Smooth muscle cell (in vitro differentiated cells): ENCODE measurements at regions not wholly inside any gene's neighbourhood (a gene's known extent, or its start where the extent isn't known, plus 50 kb on each side); places are given as distances from the start of the nearest gene placed in this dataset.

Source experiments
- DNase-seq: peaks from one replicate; lab custom pipeline; 2025; ENCODE audit not compliant: unreplicated experiment; lab: John Stamatoyannopoulos, UW
- H2AFZ ChIP-seq: fragments of 200-600 bp; sonication (generic); 2 replicates; pipeline ENCODE4 v1.6.0; 2016; ENCODE audit warnings: antibody characterized with exemption, low read depth, mild to moderate bottlenecking
- H3F3A ChIP-seq: fragments of 200-600 bp; sonication (generic); 2 replicates; pipeline ENCODE4 v1.6.0; 2017; ENCODE audit warnings: antibody characterized with exemption, low read depth
- H3K27ac ChIP-seq: fragments of 200-600 bp; sonication (generic); 2 replicates; pipeline ENCODE4 v1.5.1; 2016; ENCODE audit warnings: low read depth, mild to moderate bottlenecking
- H3K27me3 ChIP-seq: fragments of 200-600 bp; sonication (generic); 2 replicates; pipeline ENCODE4 v1.6.1; 2016; ENCODE audit warnings: low read depth, mild to moderate bottlenecking
- H3K36me3 ChIP-seq: fragments of 200-600 bp; sonication (generic); 2 replicates; pipeline ENCODE4 v1.5.1; 2016; ENCODE audit warnings: low read depth
- H3K4me1 ChIP-seq: fragments of 200-600 bp; sonication (generic); 2 replicates; pipeline ENCODE4 v1.5.1; 2016; ENCODE audit warnings: low read depth
- H3K4me2 ChIP-seq: fragments of 200-600 bp; sonication (generic); 2 replicates; pipeline ENCODE4 v1.6.0; 2016; ENCODE audit warnings: mild to moderate bottlenecking
- H3K4me3 ChIP-seq: fragments of 200-600 bp; sonication (generic); 2 replicates; pipeline ENCODE4 v1.5.1; 2016; ENCODE audit warnings: mild to moderate bottlenecking
- H3K79me2 ChIP-seq: fragments of 200-600 bp; sonication (generic); 2 replicates; pipeline ENCODE4 v1.6.0; 2016; ENCODE audit warnings: low read depth, mild to moderate bottlenecking
- H3K9ac ChIP-seq: fragments of 200-600 bp; sonication (generic); 2 replicates; pipeline ENCODE4 v1.6.0; 2016; ENCODE audit warnings: low read depth
- H3K9me3 ChIP-seq: fragments of 200-600 bp; sonication (generic); replicated peaks from 2 replicates; pipeline ENCODE4 v1.5.1; 2016; ENCODE audit warnings: low read depth
- H4K20me1 ChIP-seq: fragments of 200-600 bp; sonication (generic); 2 replicates; pipeline ENCODE4 v1.6.0; 2016; ENCODE audit warnings: low read depth
- WGBS: methylation state at CpG from one replicate; pipeline ENCODE4 v1.1.7; 2016; ENCODE audit warnings: low lambda C conversion rate; 5-methylcytosine and 5-hydroxymethylcytosine counted together
- TF ChIP-seq, protein P1 (sequence below): fragments of 200-600 bp; sonication (generic); IDR thresholded peaks from 2 replicates; pipeline ENCODE4 v1.5.1; 2017; ENCODE audit warnings: borderline replicate concordance, mild to moderate bottlenecking, antibody characterized with exemption; ENCODE audit not compliant: insufficient read depth, poor library complexity, severe bottlenecking

DNA sequence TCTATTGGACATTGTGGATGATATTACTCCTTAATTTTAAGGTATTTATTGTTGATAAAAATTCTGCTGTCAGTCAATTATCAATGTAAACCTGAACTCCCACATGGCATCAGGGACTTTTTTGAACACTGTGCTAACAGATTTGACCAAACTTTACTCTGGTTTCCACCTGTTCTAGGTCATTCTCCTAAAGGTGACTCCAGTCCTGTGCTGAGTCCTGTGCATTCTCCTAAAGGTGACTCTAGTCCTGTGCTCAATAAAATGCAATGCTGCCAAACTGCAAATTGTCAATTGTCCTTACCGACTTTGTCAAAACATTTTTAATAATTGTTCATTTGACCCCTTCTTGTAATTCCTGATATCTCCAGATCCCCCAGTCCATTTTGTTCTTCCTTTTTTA, 408.4 kb upstream of the EPHA7 start:
- H3K27ac ChIP-seq = no peak overlapping the region
- H3K9me3 ChIP-seq = peaks cover 3% of the 10 kb centered on the region
- no peaks in the 10 kb centered on the region for H3K27me3 ChIP-seq
- no peaks in the 10 kb centered on the region for H3K4me1 ChIP-seq
- H3F3A ChIP-seq = no peaks in the 10 kb centered on the region
- DNase-seq = no peak
- no peak overlapping the region for H3K4me2 ChIP-seq
- no peak overlapping the region for H2AFZ ChIP-seq
- no peaks in the 10 kb centered on the region for H3K79me2 ChIP-seq
- H4K20me1 ChIP-seq = no peaks in the 10 kb centered on the region
- no peak overlapping the region for H3K9ac ChIP-seq
- no peak overlapping the region for H3K4me3 ChIP-seq
- no peaks in the 10 kb centered on the region for H3K36me3 ChIP-seq
- TF ChIP-seq, protein P1, sequence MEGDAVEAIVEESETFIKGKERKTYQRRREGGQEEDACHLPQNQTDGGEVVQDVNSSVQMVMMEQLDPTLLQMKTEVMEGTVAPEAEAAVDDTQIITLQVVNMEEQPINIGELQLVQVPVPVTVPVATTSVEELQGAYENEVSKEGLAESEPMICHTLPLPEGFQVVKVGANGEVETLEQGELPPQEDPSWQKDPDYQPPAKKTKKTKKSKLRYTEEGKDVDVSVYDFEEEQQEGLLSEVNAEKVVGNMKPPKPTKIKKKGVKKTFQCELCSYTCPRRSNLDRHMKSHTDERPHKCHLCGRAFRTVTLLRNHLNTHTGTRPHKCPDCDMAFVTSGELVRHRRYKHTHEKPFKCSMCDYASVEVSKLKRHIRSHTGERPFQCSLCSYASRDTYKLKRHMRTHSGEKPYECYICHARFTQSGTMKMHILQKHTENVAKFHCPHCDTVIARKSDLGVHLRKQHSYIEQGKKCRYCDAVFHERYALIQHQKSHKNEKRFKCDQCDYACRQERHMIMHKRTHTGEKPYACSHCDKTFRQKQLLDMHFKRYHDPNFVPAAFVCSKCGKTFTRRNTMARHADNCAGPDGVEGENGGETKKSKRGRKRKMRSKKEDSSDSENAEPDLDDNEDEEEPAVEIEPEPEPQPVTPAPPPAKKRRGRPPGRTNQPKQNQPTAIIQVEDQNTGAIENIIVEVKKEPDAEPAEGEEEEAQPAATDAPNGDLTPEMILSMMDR = no peak
- WGBS = 92% methylated on average over 1 of the region's 1 CpG

DNA sequence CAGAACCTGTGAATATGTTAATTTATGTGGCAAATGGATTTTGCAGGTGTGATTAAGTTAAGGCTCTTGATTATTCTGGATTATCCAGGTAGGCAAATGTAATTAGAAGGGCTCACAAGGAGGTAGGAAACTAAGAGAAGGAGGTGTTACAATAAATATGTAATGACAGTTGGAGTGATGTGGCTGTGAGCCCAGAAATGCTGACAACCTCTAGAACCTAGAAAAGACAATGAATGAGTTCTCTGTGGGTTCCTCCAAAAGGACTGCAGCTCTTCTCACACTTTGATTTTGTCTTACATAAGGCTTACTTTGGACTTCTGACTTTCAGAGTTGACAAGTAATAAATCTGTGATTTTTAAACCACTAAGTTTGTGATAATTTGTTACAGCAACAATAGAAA, 406.6 kb upstream of the EPHA7 start:
- peaks cover 3% of the 10 kb centered on the region for H3K9me3 ChIP-seq
- no peak for DNase-seq
- no peaks in the 10 kb centered on the region for H3K4me1 ChIP-seq
- no peak overlapping the region for H3K9ac ChIP-seq
- no peak overlapping the region for H3K4me3 ChIP-seq
- no peak overlapping the region for H3K27ac ChIP-seq
- no peaks in the 10 kb centered on the region for H3K79me2 ChIP-seq
- no peaks in the 10 kb centered on the region for H4K20me1 ChIP-seq
- no peak overlapping the region for H2AFZ ChIP-seq
- no peaks in the 10 kb centered on the region for H3F3A ChIP-seq
- H3K4me2 ChIP-seq = no peak overlapping the region
- TF ChIP-seq, protein P1 = no peak
- no peaks in the 10 kb centered on the region for H3K27me3 ChIP-seq
- no peaks in the 10 kb centered on the region for H3K36me3 ChIP-seq

DNA sequence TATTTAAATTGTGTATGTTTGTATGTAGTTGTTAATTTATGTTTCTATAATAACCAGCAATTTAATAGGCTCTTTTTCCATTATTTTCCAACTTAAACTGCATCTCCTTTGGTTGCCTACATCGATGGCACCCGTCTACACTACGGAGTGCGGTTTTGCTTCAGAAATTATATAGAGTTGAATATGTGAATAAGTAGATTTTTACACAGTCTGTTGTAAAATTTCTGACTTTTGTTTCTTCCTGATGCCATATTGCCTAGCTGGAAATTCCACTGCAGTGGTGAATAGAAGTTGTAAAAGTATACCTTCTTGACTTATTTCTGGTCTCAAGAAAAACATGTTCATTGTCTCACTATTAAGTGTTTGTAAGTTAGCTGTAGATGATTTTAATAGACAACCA, 404.1 kb upstream of the EPHA7 start:
- Histone ChIP-seq H3K9ac (no peak overlapping the region), H3K27me3 (no peaks in the 10 kb centered on the region), H3K9me3 (peaks cover 3% of the 10 kb centered on the region), H4K20me1 (no peaks in the 10 kb centered on the region), H3K4me2 (no peak overlapping the region), H3K4me3 (no peak overlapping the region), H2AFZ (no peak overlapping the region), H3K4me1 (peaks cover 2% of the 10 kb centered on the region), H3F3A (no peaks in the 10 kb centered on the region), H3K79me2 (no peaks in the 10 kb centered on the region), H3K27ac (no peak overlapping the region), H3K36me3 (no peaks in the 10 kb centered on the region)
- TF ChIP-seq, protein P1 = no peak
- WGBS = 98% methylated on average over 4 of the region's 4 CpGs
- DNase-seq = no peak

DNA sequence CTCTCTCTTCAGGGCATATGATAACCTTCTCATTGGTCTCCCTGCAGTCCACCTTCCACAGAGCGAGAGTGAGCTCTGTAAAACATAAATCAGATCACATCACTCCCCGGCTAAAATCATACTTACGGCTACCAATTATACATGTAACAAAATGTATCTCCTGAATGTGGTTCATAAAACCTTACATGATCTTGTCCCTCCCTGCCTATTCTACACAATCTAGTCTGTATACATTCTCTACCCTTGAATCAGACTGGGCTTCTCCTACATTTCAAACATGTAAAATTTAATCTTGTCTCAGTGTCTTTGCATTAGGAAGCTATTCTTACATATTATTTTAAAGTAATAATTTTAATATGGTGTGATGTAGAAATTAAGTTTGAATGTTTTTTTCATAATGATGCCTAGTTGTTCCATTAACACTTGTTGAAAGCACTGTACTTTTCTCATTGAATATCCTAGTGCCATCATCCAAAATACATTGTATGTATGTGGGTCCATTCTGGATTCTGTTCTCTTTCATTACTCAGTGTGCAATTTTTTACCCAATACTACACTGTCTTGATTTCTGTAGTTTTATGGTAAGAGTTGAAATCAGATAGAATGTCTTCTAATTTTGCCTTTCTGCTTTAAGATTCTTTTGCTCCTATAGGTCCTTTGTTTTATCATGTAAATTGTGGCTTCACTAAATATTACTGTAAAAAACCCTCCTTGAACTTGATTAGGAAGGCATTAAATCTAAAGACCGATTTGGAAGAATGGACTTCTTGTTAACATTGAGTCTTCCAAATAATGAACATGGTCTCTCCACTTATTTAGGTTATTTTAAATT, 403.3 kb upstream of the EPHA7 start:
- H3K27me3 ChIP-seq = no peaks in the 10 kb centered on the region
- H3K9ac ChIP-seq = no peak overlapping the region
- H2AFZ ChIP-seq = no peak overlapping the region
- no peaks in the 10 kb centered on the region for H4K20me1 ChIP-seq
- DNase-seq = no peak
- no peaks in the 10 kb centered on the region for H3K36me3 ChIP-seq
- WGBS = 90% methylated on average over 4 of the region's 4 CpGs
- H3K4me2 ChIP-seq = no peak overlapping the region
- H3K4me1 ChIP-seq = peaks cover 2% of the 10 kb centered on the region
- no peaks in the 10 kb centered on the region for H3K79me2 ChIP-seq
- H3K4me3 ChIP-seq = no peak overlapping the region
- H3K27ac ChIP-seq = no peak overlapping the region
- H3F3A ChIP-seq = no peaks in the 10 kb centered on the region
- peaks cover 3% of the 10 kb centered on the region for H3K9me3 ChIP-seq
- TF ChIP-seq, protein P1 = no peak
